ENCODE measurements at regions not wholly inside any gene's neighbourhood (a gene's known extent, or its start where the extent isn't known, plus 50 kb on each side); places are given as distances from the start of the nearest gene placed in this dataset.

GRCh38 chr4:1579901-1580691 is 104.0 kb downstream of the FAM53A start:
- peak overlapping the region; percentile 63 for H3K27ac ChIP-seq (replicated peaks)
- no peaks in the 10 kb centered on the region for H3K27me3 ChIP-seq (ENCODE audit: insufficient read depth, poor library complexity, severe bottlenecking)
- peak; percentile 63 to 95 for DNase-seq (ENCODE audit: low read depth in 1 of 2, low spot score in 1 of 2)
- peak overlapping the region; percentile 51 for H3K4me3 ChIP-seq (replicated peaks; ENCODE audit: insufficient read depth, low read length)
- TF ChIP-seq, protein P1, sequence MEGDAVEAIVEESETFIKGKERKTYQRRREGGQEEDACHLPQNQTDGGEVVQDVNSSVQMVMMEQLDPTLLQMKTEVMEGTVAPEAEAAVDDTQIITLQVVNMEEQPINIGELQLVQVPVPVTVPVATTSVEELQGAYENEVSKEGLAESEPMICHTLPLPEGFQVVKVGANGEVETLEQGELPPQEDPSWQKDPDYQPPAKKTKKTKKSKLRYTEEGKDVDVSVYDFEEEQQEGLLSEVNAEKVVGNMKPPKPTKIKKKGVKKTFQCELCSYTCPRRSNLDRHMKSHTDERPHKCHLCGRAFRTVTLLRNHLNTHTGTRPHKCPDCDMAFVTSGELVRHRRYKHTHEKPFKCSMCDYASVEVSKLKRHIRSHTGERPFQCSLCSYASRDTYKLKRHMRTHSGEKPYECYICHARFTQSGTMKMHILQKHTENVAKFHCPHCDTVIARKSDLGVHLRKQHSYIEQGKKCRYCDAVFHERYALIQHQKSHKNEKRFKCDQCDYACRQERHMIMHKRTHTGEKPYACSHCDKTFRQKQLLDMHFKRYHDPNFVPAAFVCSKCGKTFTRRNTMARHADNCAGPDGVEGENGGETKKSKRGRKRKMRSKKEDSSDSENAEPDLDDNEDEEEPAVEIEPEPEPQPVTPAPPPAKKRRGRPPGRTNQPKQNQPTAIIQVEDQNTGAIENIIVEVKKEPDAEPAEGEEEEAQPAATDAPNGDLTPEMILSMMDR (IDR thresholded peaks at IDR 0.05; ENCODE audit: insufficient read depth, low read length): no peak
- TF ChIP-seq GABPA (IDR thresholded peaks at IDR 0.05; ENCODE audit: low read depth): no peak
- TF ChIP-seq POLR2AphosphoS5 (IDR thresholded peaks at IDR 0.05; ENCODE audit: low read depth): no peak
- no peak for TF ChIP-seq SPI1 (IDR thresholded peaks at IDR 0.05; ENCODE audit: borderline replicate concordance, low read depth)

- TF ChIP-seq SPI1 (IDR thresholded peaks at IDR 0.05; ENCODE audit: borderline replicate concordance, low read depth): no peak
- TF ChIP-seq, protein P1 (IDR thresholded peaks at IDR 0.05; ENCODE audit: insufficient read depth, low read length): no peak
- TF ChIP-seq REST (IDR thresholded peaks at IDR 0.05; ENCODE audit: insufficient replicate concordance, low read depth): no peak
- no peak for TF ChIP-seq POLR2AphosphoS5 (IDR thresholded peaks at IDR 0.05; ENCODE audit: low read depth)
- TF ChIP-seq GABPA (IDR thresholded peaks at IDR 0.05; ENCODE audit: low read depth): no peak
- H3K4me3 ChIP-seq (replicated peaks; ENCODE audit: insufficient read depth, low read length): peak overlapping the region; percentile 51
- no peaks in the 10 kb centered on the region for H3K27me3 ChIP-seq (ENCODE audit: insufficient read depth, poor library complexity, severe bottlenecking)
- peak overlapping the region; percentile 63 for H3K27ac ChIP-seq (replicated peaks)
- DNase-seq (ENCODE audit: low read depth in 1 of 2, low spot score in 1 of 2): peak; percentile 37 to 55
These were observed 104.9 kb downstream of the FAM53A start for GRCh38 chr4:1579001-1579900.

GRCh38 chr4:1578251-1578773 is 105.8 kb downstream of the FAM53A start:
- no peak overlapping the region for H3K4me3 ChIP-seq (replicated peaks; ENCODE audit: insufficient read depth, low read length)
- H3K27me3 ChIP-seq (ENCODE audit: insufficient read depth, poor library complexity, severe bottlenecking): no peaks in the 10 kb centered on the region
- TF ChIP-seq SPI1 (IDR thresholded peaks at IDR 0.05; ENCODE audit: borderline replicate concordance, low read depth) (no peak), POLR2AphosphoS5 (IDR thresholded peaks at IDR 0.05; ENCODE audit: low read depth) (no peak), GABPA (IDR thresholded peaks at IDR 0.05; ENCODE audit: low read depth) (no peak), REST (IDR thresholded peaks at IDR 0.05; ENCODE audit: insufficient replicate concordance, low read depth) (no peak)
- TF ChIP-seq, protein P1 (IDR thresholded peaks at IDR 0.05; ENCODE audit: insufficient read depth, low read length): no peak
- no peak overlapping the region for H3K27ac ChIP-seq (replicated peaks)
- no peak for DNase-seq (ENCODE audit: low read depth in 1 of 2, low spot score in 1 of 2)
